Breast epithelium (tissue), 3 donors: ENCODE measurements at regions not wholly inside any gene's neighbourhood (a gene's known extent, or its start where the extent isn't known, plus 50 kb on each side); places are given as distances from the start of the nearest gene placed in this dataset.

ENCODE experiments used
- POLR2A ChIP-seq: fragments of 450-650 bp; IDR thresholded peaks from one replicate; pipeline ENCODE4 v1.6.1; 2016; ENCODE audit warnings: antibody characterized with exemption, mild to moderate bottlenecking, moderate library complexity
- POLR2AphosphoS5 ChIP-seq, 3 donors: sonication (generic); formaldehyde crosslinking; IDR thresholded peaks; one replicate each; pipeline ENCODE4 v1.6.1; 2017; ENCODE audit warnings: antibody characterized with exemption in 3 of 3
- TF ChIP-seq, protein P1 (sequence below), 3 donors: fragments of 450-650 bp; IDR thresholded peaks; one replicate each; pipeline ENCODE4 v1.5.1; 2016 to 2017; ENCODE audit warnings: antibody characterized with exemption in 3 of 3, mild to moderate bottlenecking in 3 of 3, moderate library complexity in 3 of 3

DNA sequence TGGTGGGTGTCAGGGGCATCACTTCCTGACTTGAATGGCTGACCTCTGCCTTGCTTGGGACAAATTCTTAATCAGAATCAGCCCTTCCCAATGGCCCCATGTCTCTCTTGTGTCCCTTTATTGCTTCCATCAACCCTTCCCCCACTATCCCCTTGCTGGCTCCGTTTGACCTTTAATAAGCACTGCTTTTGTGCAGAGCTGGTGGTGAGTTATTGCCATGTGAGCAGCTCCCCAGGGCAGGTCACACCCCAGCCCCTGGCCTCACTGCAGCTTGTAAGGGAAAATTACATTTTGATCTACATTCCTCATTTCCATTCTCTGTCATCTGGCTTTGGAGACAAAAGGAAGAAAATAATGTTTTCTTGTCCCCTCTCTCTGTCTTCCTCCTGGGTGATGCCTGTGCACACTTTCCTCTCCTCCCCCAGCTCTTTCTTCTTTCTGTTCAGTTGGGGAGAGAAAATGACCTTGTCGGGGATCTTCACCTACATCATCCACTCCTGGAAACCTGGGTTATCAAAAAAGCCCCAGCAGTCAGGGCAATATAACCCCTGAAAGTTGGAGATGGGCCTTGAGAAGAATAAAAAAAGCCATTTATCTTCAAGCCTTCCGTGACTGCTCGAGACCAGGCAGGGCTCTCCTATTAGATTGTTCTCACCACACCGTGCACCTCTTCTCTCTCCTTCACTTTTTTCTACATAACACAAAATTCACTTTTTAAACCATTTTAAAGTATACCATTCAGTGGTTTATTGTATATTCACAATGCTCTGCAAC, 100.4 kb upstream of the SRRM4 start:
- TF ChIP-seq, protein P1, sequence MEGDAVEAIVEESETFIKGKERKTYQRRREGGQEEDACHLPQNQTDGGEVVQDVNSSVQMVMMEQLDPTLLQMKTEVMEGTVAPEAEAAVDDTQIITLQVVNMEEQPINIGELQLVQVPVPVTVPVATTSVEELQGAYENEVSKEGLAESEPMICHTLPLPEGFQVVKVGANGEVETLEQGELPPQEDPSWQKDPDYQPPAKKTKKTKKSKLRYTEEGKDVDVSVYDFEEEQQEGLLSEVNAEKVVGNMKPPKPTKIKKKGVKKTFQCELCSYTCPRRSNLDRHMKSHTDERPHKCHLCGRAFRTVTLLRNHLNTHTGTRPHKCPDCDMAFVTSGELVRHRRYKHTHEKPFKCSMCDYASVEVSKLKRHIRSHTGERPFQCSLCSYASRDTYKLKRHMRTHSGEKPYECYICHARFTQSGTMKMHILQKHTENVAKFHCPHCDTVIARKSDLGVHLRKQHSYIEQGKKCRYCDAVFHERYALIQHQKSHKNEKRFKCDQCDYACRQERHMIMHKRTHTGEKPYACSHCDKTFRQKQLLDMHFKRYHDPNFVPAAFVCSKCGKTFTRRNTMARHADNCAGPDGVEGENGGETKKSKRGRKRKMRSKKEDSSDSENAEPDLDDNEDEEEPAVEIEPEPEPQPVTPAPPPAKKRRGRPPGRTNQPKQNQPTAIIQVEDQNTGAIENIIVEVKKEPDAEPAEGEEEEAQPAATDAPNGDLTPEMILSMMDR (IDR thresholded peaks at IDR 0.05): no peak
- TF ChIP-seq POLR2A (no peak), POLR2AphosphoS5 (IDR thresholded peaks at IDR 0.05) (no peak)
